ENCODE measurements at regions not wholly inside any gene's neighbourhood (a gene's known extent, or its start where the extent isn't known, plus 50 kb on each side); places are given as distances from the start of the nearest gene placed in this dataset.

DNA sequence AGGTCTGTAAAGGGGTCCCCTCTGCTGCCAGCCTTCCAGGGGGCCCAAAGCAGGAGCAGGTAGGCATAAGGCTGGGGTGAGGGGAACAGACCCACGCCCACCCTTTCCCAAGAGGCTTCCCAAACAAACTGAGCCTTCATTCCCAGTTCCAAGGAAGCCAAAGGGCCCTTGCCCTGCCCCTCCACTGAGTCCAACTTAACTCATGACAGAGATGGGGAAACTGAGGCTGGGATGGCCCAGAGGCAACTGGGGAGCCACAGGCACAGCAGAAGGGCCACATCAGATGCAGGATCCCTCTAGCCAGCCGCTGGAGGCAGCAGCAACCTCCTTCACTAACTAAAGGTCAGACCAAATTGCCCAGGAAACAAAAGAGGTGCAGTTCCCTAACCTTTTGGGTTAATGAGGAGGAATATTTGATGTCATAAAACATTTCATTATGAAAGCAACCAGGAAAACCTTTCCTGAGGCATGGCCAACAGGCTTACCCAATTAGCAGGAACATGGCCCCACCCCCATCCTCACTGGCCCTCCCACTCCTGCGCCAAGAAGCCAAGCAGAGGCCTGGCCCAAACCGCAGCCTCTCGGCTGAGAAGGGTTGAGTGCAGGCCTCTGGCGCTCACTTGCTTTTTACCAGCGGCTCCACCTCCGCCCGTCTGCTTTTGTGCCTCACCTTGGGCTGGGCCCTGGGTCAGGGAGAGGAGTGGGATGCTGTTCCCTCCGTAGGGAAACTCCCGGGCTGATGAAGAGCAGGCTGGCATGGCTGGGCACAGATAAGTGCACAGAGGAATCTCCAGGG is 293.5 kb upstream of the RTL1 start:
- no peak for DNase-seq

DNA sequence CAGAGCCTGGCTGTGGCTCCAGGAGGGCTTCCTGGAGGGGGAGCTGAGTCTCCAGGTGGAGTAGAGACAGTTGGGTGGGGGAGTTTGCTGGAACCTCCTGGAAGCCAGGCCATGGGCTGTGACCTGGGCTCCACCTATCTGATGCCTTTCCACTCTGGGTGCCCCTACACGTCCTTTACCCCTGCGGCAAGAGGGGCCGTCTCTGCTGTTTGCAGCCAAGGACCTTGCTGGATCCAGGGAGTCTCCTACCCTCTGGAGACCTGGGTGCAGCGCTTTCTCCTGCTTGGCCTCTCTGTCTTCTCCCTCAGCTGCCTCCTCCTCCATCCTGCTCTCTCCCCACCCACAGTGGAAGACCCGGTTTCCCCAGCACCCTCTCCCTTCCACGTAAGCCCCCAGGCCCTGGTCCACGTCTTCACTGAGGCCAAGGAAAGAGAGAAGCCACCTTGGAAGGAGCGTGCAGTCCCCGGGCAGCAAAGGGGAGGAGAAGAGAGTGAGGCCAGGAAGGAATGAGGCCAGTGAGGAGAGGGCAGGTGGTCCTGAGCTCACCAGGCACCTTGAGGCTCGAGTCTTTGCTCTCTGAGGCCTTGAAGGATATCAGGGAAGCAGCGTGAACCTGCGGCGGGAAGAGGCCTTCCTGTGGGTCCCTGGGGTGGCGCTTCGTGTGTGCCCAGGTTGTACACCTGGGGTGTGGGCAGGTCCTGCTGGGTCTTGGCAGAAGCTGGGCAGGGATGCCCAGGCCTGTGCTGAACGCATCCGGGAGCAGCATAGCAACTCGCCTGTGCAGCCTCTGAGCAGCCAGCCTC is 294.3 kb upstream of the RTL1 start:
- DNase-seq = no peak

DNA sequence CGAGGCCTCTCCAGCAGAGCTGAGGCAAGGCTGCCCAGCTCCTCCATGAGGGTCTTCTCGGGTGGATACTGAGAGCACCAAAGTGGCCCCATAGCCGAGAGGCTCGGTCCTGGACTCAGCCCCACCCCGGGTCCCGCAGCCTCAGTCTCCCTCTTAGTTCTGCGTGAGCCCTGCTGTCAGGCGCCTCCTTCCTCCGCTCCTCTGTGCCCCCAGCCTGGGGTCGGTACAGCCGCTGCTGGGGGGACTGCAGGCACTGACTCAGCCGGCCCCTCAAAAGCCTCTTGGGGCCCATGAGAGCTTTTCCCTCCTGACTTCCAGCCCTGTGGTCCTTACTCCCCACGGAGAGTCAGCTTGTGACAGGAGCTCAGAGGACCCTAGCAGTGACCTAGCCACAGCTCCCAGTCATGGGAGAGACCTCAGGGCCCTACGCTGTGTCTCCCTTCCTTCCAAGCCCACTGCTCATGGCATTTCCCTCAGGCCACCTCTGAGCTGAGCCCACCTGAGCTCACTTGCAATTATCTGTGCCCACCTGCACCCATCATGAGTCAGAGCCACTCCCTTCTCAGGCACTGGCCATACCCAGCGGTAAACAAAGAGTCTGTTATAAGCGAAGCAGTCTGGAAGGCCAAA is 295.0 kb upstream of the RTL1 start:
- no peak for DNase-seq

GRCh38 chr14:101199028-101199770 is 295.7 kb upstream of the RTL1 start:
- no peak for DNase-seq

DNA sequence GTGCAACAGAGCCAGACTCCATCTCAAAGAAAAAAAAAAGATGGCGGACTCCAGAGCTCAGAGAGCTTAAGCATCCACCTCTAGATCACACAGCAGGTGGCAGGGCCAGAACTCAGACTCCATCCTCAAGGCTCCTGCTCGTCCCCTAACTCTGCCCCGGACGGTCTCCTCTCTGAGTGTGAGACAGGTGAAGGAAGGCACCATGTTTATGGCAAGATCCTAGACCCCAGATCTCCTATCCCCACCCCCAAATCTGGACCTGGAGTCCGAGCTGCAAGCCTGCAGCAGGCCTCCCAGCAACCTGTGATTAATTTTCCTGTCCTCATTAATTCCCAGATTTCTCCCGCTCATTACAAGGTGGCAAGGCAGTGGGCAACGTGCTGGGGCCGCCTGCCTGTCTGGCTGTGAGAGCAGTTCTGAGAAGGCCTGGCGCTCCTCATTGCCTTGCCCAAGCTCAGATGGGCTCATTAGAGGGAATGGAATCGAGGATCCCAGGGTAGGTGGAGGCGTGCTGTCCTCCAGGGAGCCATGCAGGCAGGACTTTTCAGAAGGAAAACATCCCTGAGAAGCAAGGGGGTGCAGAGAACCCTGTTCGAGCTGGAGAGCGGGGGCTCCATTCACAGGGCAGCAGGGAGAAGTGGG is 296.6 kb upstream of the RTL1 start:
- no peak for DNase-seq

DNA sequence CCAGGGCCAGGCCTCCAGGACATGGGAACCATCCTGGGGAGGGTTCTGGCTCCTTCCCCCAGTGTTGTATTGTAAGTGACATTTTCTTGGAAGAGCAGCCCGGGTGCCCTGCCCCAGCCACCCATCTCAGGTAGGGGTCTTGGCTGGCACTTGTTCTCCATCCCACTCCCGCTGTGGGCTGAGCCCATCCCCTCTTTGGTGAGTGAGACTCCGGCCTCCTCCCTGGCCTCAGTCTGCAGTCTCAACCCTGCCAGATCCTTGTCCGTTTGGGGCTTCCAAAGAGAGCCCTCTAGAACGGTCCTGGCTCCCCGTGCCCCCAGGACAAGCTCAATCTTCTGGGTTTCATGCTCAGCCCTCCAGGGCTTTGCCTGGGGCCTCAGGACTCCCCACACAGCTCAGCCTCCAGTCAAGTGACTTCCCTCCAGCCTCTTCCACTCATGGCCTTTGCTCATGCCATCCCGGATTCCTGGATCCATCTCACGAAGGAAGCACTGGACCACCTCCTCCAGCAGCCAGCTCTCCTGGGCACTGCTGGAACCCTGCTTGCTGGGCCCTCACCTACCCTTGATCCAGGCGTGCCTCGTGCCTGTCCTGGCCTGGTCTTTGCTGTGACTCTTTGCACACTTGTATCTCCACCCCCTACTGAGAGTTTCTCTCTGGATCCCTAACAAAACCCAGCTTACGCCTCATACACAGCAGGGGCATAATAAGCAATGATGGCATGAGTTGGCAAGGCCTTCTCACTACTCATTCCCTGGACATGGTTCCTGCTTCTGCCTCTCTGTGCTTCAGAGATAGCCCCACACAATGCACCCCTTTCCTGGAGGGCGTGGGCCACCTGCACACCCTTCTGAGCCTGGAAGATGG is 297.4 kb upstream of the RTL1 start:
- no peak for DNase-seq

DNA sequence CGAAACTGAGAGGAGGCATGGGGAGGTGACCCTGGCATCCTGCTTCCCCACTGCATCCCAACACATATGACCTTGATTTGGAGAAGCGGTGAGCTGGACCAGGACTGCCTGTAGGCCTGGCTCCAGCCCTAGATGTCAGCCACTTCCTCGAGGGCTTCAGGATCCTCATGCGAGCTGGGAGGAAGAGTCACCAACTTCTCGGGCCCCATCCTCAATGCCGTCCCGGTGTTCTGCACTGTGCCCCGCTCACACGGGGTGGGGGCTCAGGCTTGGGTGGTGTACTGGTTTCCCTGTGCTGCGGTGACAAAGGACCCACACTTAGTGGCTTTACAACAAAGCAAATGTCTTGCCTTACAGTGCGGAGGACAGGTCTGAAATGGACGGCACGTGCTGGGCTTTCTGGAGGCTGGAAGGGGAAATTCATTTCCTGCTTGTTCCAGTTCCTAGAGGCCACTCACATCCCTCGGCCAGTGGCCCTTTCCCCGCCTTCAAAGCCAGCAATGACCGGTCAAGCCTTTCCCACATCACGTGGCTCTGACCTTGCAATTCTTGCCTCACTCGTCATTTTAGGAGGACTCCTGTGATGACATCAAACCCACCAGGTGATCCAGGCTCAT is 298.1 kb upstream of the RTL1 start:
- DNase-seq = no peak

GRCh38 chr14:101202627-101203404 is 299.3 kb upstream of the RTL1 start:
- no peak for DNase-seq

DNA sequence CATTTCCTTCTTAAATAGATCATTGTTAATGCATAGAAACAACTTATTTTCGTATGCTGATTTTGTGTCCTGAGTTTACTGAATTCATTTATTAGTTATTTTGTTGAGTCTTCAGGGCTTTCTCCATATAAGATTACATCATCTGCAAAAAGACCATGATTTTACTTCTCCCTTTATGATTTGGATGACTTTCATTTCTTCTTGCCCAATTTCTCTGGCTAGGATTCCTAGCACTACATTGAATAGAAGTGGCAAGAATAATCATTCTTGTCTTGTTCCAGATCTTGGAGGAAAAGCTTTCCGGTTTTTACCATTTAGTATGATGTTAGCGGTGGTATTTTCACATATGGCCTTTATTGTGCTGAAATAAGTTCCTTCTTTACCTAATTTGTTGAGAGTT is 303.0 kb upstream of the RTL1 start:
- no peak for DNase-seq

GRCh38 chr14:101207041-101207440 is 303.5 kb upstream of the RTL1 start:
- DNase-seq = no peak

- DNase-seq = no peak
These were observed 304.4 kb upstream of the RTL1 start for GRCh38 chr14:101207897-101208296.

DNA sequence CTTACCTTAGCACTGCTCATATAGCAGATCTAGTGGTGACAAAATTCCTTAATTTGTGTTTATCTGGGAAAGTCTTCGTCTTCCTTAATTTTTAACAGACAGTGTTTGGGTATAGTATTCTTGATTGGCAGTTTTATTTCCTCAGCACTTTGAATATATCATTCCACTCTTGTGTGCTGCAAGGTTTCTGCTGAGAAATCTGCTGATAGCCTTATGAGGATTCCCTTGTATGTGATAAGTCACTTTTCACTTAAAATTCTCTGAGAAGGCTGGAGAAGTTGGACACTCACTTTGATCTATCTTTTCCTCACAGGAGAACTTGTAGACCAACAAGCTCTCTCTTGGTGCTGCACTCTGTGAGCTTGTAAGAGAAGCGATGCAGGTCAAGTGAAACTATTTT is 306.1 kb upstream of the RTL1 start:
- peak; percentile 13 for DNase-seq

- no peak for DNase-seq
These were observed 311.7 kb upstream of the RTL1 start for GRCh38 chr14:101215266-101215665.

GRCh38 chr14:101215927-101216326 is 312.4 kb upstream of the RTL1 start:
- no peak for DNase-seq

DNA sequence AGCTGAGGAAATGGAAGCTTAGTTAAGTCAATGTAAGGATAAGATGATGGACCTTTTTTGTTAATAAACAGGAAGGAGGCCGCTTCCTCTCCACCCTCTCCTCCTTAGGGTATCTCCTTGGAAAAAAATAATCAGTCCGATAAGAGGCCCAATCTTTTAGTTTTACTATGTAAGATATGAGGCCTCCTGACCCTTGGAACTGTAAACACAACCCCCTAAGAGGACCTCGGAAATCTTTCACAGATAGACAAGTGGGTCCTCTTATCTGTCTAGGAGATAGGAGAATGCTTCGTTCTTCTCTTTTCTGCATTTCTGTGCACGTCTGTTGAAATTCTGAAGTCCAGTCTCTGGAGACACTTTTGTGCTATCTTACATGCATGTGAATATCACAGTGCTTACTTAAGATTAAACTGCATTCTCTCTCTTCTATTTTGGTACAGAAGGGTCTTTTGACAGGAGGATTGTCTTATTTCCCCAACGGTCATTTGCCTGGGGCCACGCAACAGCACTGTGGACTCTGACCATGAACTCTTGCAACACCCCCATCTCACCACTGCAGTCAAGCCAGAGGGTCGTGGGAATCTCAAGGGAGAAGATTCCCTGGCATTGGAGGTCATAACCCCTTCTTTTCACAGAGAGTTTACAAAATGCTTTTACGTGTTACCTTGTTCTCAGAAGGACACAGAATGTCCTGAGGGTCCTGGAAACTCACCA is 313.0 kb upstream of the RTL1 start:
- DNase-seq = no peak

GRCh38 chr14:101217080-101217463 is 313.6 kb upstream of the RTL1 start:
- DNase-seq = no peak

- no peak for DNase-seq
These were observed 314.3 kb upstream of the RTL1 start for GRCh38 chr14:101217616-101218371.

DNA sequence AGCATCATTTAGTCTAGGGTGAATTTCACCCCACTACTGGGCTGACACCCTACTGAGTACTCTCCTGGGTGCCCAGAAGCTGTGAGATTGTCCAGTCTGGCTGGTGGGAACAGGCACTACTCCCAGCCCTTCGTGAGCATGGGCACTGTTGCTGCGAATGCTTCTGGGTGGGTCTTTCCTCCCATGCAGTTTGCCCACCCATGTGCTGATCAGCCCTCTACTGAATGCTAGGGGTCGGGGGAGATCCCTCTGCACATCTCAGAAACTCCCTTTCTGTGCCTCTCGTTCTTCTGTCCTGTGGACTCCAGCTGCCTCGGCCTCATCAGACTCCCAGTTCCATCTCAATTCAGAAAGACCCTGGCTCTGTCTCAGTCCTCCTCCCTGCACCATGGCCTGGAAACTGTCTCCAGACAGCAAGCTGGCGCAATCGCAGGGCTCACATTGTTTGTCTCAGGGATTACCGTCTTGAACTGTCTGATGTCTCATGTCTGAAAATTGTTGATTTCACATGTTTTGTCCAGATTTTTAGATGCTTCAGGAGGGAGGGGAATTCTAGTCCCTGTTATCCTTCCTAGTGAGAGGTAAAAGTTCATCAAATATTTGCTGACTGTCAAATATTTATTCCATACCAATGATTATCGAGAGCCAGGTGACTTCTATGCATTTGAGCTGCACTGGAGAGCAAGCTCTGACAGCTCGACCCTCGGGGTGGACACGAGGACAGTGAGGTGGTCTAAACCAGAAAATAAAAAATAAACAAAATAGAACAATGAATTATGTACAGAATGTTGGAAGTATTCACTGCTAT is 316.6 kb upstream of the RTL1 start:
- DNase-seq = no peak
